ENCODE measurements at regions not wholly inside any gene's neighbourhood (a gene's known extent, or its start where the extent isn't known, plus 50 kb on each side); places are given as distances from the start of the nearest gene placed in this dataset.

DNA sequence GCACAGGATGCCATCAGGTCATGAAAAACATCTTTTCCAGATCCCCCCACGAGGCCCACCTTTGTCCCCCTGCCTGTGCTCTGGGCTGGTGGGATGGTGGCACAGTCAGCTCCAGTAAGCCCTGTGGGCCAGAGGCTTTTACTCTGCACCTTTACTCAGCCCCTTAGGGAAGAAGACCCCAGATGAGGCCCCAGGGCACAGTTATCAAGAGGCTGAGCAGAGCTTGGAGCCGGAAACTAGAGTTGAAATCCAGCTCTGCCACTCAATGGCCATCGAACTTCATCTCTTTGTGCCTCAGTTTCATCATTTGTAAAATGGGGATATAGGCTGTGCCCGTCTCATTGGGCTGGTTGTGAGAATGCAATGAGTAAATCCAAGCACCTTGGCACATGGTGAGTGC lies 81.7 kb upstream of the TOX2 start:
- H3K9me3 ChIP-seq: peaks cover 0 to 4% (median 0%) of the 10 kb centered on the region in 4 donors
- H3K4me1 ChIP-seq: no peaks in the 10 kb centered on the region
- no peak overlapping the region for H3K27ac ChIP-seq
- intact Hi-C loops (cut with DNase I): no loop called here
- no peak for TF ChIP-seq POLR2A (IDR thresholded peaks at IDR 0.05)
- TF ChIP-seq EP300 (IDR thresholded peaks at IDR 0.05): no peak
- no peak for TF ChIP-seq POLR2AphosphoS5 (IDR thresholded peaks at IDR 0.05)
- no peak for TF ChIP-seq CTCF (IDR thresholded peaks at IDR 0.05)
- H3K27me3 ChIP-seq: peaks cover 0 to 14% (median 2%) of the 10 kb centered on the region in 3 donors
- no peaks in the 10 kb centered on the region for H3K36me3 ChIP-seq
- H3K4me3 ChIP-seq: no peak overlapping the region
- DNase-seq: peak; percentile 7
- 81 to 88% methylated on average over 4 of the region's 4 CpGs for WGBS, 2 donors

GRCh38 chr20:43832096-43832816 lies 82.4 kb upstream of the TOX2 start:
- Histone ChIP-seq H3K4me3 (no peak overlapping the region), H3K36me3 (no peaks in the 10 kb centered on the region), H3K4me1 (no peaks in the 10 kb centered on the region), H3K27ac (no peak overlapping the region), H3K27me3 (peaks cover 0 to 14% (median 2%) of the 10 kb centered on the region in 3 donors), H3K9me3 (peaks cover 0 to 4% (median 0%) of the 10 kb centered on the region in 4 donors)
- WGBS, 2 donors: 51 to 54% methylated on average over 9 of the region's 9 CpGs
- no peak for TF ChIP-seq POLR2AphosphoS5 (IDR thresholded peaks at IDR 0.05)
- no peak for TF ChIP-seq POLR2A (IDR thresholded peaks at IDR 0.05)
- no peak for TF ChIP-seq EP300 (IDR thresholded peaks at IDR 0.05)
- TF ChIP-seq CTCF (IDR thresholded peaks at IDR 0.05): no peak
- DNase-seq: peak; percentile 19
- intact Hi-C loops (cut with DNase I): no loop called here

DNA sequence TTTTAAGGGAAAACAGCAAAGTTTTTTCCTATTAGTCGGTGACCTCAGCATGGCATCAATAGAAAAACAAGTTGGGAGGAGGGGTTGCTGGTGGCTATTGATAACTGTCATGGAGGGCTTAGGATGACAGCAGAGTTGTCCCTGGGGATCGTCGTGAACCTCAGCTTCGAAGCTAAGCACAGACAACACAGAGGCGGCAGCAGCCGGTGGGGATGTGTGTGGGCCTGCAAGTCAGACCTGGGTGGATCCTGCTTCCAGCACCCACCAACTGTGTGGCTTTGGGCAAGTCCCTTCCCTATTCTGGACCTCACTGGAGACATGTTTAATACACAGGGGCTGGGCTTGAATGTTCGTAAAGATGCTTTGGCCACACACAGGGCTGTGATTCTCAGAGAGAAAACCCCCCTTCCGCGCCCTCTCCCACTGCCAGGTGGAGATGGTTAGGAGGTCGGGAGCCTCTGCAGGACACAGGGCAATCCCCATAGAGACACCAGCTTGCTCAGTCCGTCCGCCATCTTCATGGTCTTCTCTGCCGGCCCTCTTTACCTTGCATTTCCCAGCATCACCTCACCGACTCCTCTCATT lies 83.1 kb upstream of the TOX2 start:
- Histone ChIP-seq H3K9me3 (peaks cover 0 to 4% (median 0%) of the 10 kb centered on the region in 4 donors), H3K27me3 (peaks cover 0 to 14% (median 2%) of the 10 kb centered on the region in 3 donors), H3K4me1 (no peaks in the 10 kb centered on the region), H3K4me3 (no peak overlapping the region), H3K36me3 (no peaks in the 10 kb centered on the region), H3K27ac (no peak overlapping the region)
- peak; percentile 52 for DNase-seq
- TF ChIP-seq POLR2A (IDR thresholded peaks at IDR 0.05) (no peak), CTCF (IDR thresholded peaks at IDR 0.05) (no peak), EP300 (IDR thresholded peaks at IDR 0.05) (no peak), POLR2AphosphoS5 (IDR thresholded peaks at IDR 0.05) (no peak)
- 90 to 91% methylated on average over 14 of the region's 14 CpGs for WGBS, 2 donors
- intact Hi-C loops (cut with DNase I): no loop called here

DNA sequence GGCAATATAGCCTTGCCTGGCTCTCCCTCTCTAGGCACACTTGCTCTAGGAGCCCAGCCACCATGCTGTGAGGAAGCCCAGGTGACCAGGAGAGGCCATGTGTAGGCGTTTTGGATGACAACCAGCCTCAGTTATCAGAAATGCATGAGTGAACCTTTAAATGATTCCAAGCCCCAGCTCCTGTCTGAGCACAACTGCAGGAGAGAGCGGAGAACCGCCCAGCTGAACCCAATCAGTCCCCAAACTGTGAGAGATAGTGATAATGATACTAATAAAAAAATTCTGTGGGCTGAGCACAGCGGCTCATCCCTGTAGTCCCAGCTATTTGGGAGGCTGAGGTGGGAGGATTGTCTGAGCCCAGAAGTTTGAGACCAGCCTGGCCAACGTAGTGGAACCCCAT lies 83.8 kb upstream of the TOX2 start:
- peak; percentile 14 for DNase-seq
- no peaks in the 10 kb centered on the region for H3K36me3 ChIP-seq
- intact Hi-C loops (cut with DNase I): no loop called here
- 53 to 86% methylated on average over 5 of the region's 5 CpGs for WGBS, 2 donors
- TF ChIP-seq EP300 (IDR thresholded peaks at IDR 0.05) (no peak), POLR2A (IDR thresholded peaks at IDR 0.05) (no peak), POLR2AphosphoS5 (IDR thresholded peaks at IDR 0.05) (no peak), CTCF (IDR thresholded peaks at IDR 0.05) (no peak)
- no peak overlapping the region for H3K27ac ChIP-seq
- H3K27me3 ChIP-seq: peaks cover 0 to 14% (median 2%) of the 10 kb centered on the region in 3 donors
- no peaks in the 10 kb centered on the region for H3K4me1 ChIP-seq
- H3K9me3 ChIP-seq: peaks cover 0 to 4% (median 0%) of the 10 kb centered on the region in 4 donors
- H3K4me3 ChIP-seq: no peak overlapping the region
